Neural cell (in vitro differentiated cells): ENCODE measurements at regions not wholly inside any gene's neighbourhood (a gene's known extent, or its start where the extent isn't known, plus 50 kb on each side); places are given as distances from the start of the nearest gene placed in this dataset.

Source experiments
- H2AFZ ChIP-seq: fragments of 200-600, 300-800 bp; sonication (generic), shearing (Covaris generic); 2 replicates; pipeline ENCODE4 v1.6.0; 2014; ENCODE audit warnings: low read depth, mild to moderate bottlenecking, antibody characterized with exemption, low read length, moderate library complexity
- H3F3A ChIP-seq: fragments of 200-600 bp; shearing (Covaris generic); 2 replicates; pipeline ENCODE4 v1.6.1; 2016; ENCODE audit warnings: mild to moderate bottlenecking, moderate library complexity, mixed read lengths, antibody characterized with exemption, low read length; ENCODE audit not compliant: insufficient read depth, poor library complexity, severe bottlenecking
- H3K27ac ChIP-seq: fragments of 200-600, 300-800 bp; sonication (generic), shearing (Covaris generic); 2 replicates; pipeline ENCODE4 v1.5.1; 2014; ENCODE audit warnings: mild to moderate bottlenecking, low read length, moderate library complexity
- H3K27me3 ChIP-seq: fragments of 300-800, 200-600 bp; sonication (generic), shearing (Covaris generic); 2 replicates; pipeline ENCODE4 v1.6.0; 2014; ENCODE audit warnings: mild to moderate bottlenecking, low read depth, low read length, moderate library complexity; ENCODE audit not compliant: insufficient read depth
- H3K36me3 ChIP-seq: fragments of 300-800, 200-600 bp; sonication (generic), shearing (Covaris generic); 2 replicates; pipeline ENCODE4 v1.5.1; 2014; ENCODE audit warnings: mild to moderate bottlenecking, antibody characterized with exemption, low read length, moderate library complexity; ENCODE audit not compliant: insufficient read depth
- H3K4me2 ChIP-seq: fragments of 300-800, 200-600 bp; sonication (generic), shearing (Covaris generic); 2 replicates; pipeline ENCODE4 v1.6.0; 2014; ENCODE audit warnings: mild to moderate bottlenecking, low read length
- H3K4me3 ChIP-seq: fragments of 300-800, 200-600 bp; sonication (generic), shearing (Covaris generic); 2 replicates; pipeline ENCODE4 v1.5.1; 2014; ENCODE audit warnings: mild to moderate bottlenecking, low read length, moderate library complexity
- H3K79me2 ChIP-seq: fragments of 200-600 bp; shearing (Covaris generic); replicated peaks from 2 replicates; pipeline ENCODE4 v1.6.0; 2014; ENCODE audit warnings: mild to moderate bottlenecking, low read length, moderate library complexity; ENCODE audit not compliant: insufficient read depth
- H3K9ac ChIP-seq: fragments of 300-800, 200-600 bp; sonication (generic), shearing (Covaris generic); 2 replicates; pipeline ENCODE4 v1.6.1; 2016; ENCODE audit warnings: mild to moderate bottlenecking, low read length, mixed read lengths
- H3K9me2 ChIP-seq: fragments of 200-600 bp; shearing (Covaris generic); 2 replicates; pipeline ENCODE4 v1.6.1; 2016; ENCODE audit warnings: mild to moderate bottlenecking, low read length, mixed read lengths; ENCODE audit not compliant: insufficient read depth
- H3K9me3 ChIP-seq: fragments of 200-600, 300-800 bp; sonication (generic), shearing (Covaris generic); 2 replicates; pipeline ENCODE4 v1.6.1; 2016; ENCODE audit warnings: mild to moderate bottlenecking, mixed run types, low read length, moderate library complexity, mixed read lengths
- H4K20me1 ChIP-seq: fragments of 200-600 bp; shearing (Covaris generic); 2 replicates; pipeline ENCODE4 v1.6.1; 2016; ENCODE audit warnings: mild to moderate bottlenecking, mixed run types; ENCODE audit not compliant: insufficient read depth
- CTCF ChIP-seq: fragments of 450-650 bp; IDR thresholded peaks from 2 replicates; pipeline ENCODE4 v1.5.1; 2014; ENCODE audit warnings: antibody characterized with exemption, mild to moderate bottlenecking, moderate library complexity; ENCODE audit not compliant: poor library complexity, severe bottlenecking
- EP300 ChIP-seq: fragments of 450-650 bp; conservative IDR thresholded peaks from 2 replicates; pipeline ENCODE4 v1.6.1; 2014; ENCODE audit warnings: antibody characterized with exemption, mild to moderate bottlenecking, moderate library complexity; ENCODE audit not compliant: poor library complexity, severe bottlenecking
- EZH2 ChIP-seq: fragments of 200-600, 300-800 bp; shearing (Covaris generic), sonication (generic); IDR thresholded peaks from 2 replicates; pipeline ENCODE4 v1.6.1; 2014; ENCODE audit warnings: antibody characterized with exemption, low read length, borderline replicate concordance, mild to moderate bottlenecking; ENCODE audit not compliant: insufficient read depth, poor library complexity, severe bottlenecking
- MXI1 ChIP-seq: fragments of 450-650 bp; conservative IDR thresholded peaks from 2 replicates; pipeline ENCODE4 v1.6.1; 2014; ENCODE audit warnings: antibody characterized with exemption, mild to moderate bottlenecking; ENCODE audit not compliant: poor library complexity, severe bottlenecking
- POLR2AphosphoS5 ChIP-seq: IDR thresholded peaks from 2 replicates; pipeline ENCODE4 v1.6.1; 2012
- RAD21 ChIP-seq: fragments of 450-650 bp; conservative IDR thresholded peaks from 2 replicates; pipeline ENCODE4 v1.6.1; 2014; ENCODE audit warnings: antibody characterized with exemption, mild to moderate bottlenecking, moderate library complexity
- REST ChIP-seq: IDR thresholded peaks from 2 replicates; pipeline ENCODE4 v1.6.1; 2012; ENCODE audit warnings: borderline replicate concordance
- SMC3 ChIP-seq: fragments of 450-650 bp; conservative IDR thresholded peaks from 2 replicates; pipeline ENCODE4 v1.6.1; 2014; ENCODE audit warnings: antibody characterized with exemption, mild to moderate bottlenecking, moderate library complexity; ENCODE audit not compliant: poor library complexity
- TAF1 ChIP-seq: IDR thresholded peaks from 2 replicates; pipeline ENCODE4 v1.6.1; 2012; ENCODE audit warnings: low read depth

- Histone ChIP-seq H3F3A (no peaks in the 10 kb centered on the region), H3K9ac (no peak overlapping the region), H3K4me2 (no peak overlapping the region), H4K20me1 (no peaks in the 10 kb centered on the region), H3K4me3 (no peak overlapping the region), H3K9me2 (no peaks in the 10 kb centered on the region), H3K79me2 (no peaks in the 10 kb centered on the region), H3K27me3 (no peaks in the 10 kb centered on the region), H3K27ac (no peak overlapping the region), H2AFZ (no peak overlapping the region), H3K36me3 (no peaks in the 10 kb centered on the region), H3K9me3 (no peaks in the 10 kb centered on the region)
- TF ChIP-seq EP300 (no peak), EZH2 (no peak), REST (no peak), CTCF (no peak), RAD21 (no peak), POLR2AphosphoS5 (no peak), SMC3 (no peak), TAF1 (no peak), MXI1 (no peak)
Measured at GRCh38 chr2:240302933-240303595, 132.4 kb upstream of the GPC1 start.

- Histone ChIP-seq H3K4me3 (no peak overlapping the region), H3F3A (no peaks in the 10 kb centered on the region), H3K9me3 (no peaks in the 10 kb centered on the region), H3K4me2 (no peak overlapping the region), H3K27me3 (no peaks in the 10 kb centered on the region), H3K79me2 (no peaks in the 10 kb centered on the region), H3K9me2 (no peaks in the 10 kb centered on the region), H3K36me3 (no peaks in the 10 kb centered on the region), H4K20me1 (no peaks in the 10 kb centered on the region), H3K9ac (no peak overlapping the region), H3K27ac (no peak overlapping the region), H2AFZ (no peak overlapping the region)
- no peak for TF ChIP-seq CTCF
- no peak for TF ChIP-seq EZH2
- TF ChIP-seq EP300: no peak
- TF ChIP-seq TAF1: no peak
- TF ChIP-seq REST: no peak
- no peak for TF ChIP-seq MXI1
- no peak for TF ChIP-seq POLR2AphosphoS5
Measured at GRCh38 chr2:240303896-240304745, 131.3 kb upstream of the GPC1 start.
